ENCODE measurements at regions not wholly inside any gene's neighbourhood (a gene's known extent, or its start where the extent isn't known, plus 50 kb on each side); places are given as distances from the start of the nearest gene placed in this dataset.

DNA sequence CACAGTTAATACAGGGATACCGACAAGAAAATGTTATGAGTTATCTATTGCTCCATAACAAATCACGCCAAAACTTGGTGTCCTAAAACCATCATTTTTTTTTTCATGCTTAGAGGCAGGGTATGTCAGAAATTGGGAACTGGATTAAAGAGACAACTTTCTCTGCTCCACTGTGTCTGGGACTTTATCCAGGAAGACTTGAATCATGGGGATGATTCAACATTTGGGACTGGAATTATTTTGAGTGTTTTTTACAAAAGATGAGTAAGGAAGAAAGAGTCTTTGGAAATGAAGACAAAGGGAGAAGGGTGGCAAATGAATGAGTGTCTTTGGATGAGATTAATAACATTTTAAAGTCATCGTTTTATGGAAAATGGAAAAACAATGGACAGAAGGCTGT is 1883.7 kb upstream of the C9orf72 start (continued):
- TF ChIP-seq ZNF256 (CRISPR knock-in tag; conservative IDR thresholded peaks at IDR 0.05) (no peak), SALL1 (CRISPR knock-in tag; IDR thresholded peaks at IDR 0.05) (no peak), ZFP36L2 (CRISPR knock-in tag; IDR thresholded peaks at IDR 0.05) (no peak), SIN3A (IDR thresholded peaks at IDR 0.05; ENCODE audit: borderline replicate concordance, low read depth, low read length) (no peak), ZNF7 (CRISPR knock-in tag; IDR thresholded peaks at IDR 0.05) (no peak), PAF1 (CRISPR knock-in tag; IDR thresholded peaks at IDR 0.05) (no peak), PRPF4 (IDR thresholded peaks at IDR 0.05; ENCODE audit: low read depth, low read length, poor library complexity, severe bottlenecking) (no peak), ZNF333 (CRISPR knock-in tag; IDR thresholded peaks at IDR 0.05; ENCODE audit: borderline replicate concordance) (no peak)
- TF ChIP-seq, protein P1, sequence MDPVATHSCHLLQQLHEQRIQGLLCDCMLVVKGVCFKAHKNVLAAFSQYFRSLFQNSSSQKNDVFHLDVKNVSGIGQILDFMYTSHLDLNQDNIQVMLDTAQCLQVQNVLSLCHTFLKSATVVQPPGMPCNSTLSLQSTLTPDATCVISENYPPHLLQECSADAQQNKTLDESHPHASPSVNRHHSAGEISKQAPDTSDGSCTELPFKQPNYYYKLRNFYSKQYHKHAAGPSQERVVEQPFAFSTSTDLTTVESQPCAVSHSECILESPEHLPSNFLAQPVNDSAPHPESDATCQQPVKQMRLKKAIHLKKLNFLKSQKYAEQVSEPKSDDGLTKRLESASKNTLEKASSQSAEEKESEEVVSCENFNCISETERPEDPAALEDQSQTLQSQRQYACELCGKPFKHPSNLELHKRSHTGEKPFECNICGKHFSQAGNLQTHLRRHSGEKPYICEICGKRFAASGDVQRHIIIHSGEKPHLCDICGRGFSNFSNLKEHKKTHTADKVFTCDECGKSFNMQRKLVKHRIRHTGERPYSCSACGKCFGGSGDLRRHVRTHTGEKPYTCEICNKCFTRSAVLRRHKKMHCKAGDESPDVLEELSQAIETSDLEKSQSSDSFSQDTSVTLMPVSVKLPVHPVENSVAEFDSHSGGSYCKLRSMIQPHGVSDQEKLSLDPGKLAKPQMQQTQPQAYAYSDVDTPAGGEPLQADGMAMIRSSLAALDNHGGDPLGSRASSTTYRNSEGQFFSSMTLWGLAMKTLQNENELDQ (CRISPR knock-in tag; IDR thresholded peaks at IDR 0.05; ENCODE audit: borderline replicate concordance) = no peak

DNA sequence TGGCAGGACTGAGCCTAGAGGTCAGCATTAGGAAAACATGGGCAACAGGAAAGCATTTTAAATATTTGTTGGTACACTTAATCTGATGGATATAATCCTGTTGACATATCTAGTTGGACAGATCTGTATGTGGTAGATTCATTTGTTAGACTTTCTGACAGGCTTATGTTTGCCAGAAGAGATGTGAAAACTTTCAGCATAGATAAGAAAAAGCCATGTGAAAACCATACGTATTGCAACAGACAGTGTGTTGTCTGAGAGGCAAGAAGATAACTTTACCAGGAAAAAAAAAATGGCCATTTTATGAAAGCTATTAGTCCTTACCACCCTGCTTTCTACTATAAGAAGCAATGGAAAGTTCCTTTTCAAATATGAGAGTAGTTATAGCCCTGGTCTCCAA is 1902.2 kb upstream of the C9orf72 start:
- H3K4me2 ChIP-seq (ENCODE audit: low read depth, low read length) = no peak overlapping the region
- no peak overlapping the region for H3K9ac ChIP-seq (ENCODE audit: insufficient read depth, low read depth, low read length)
- H3K4me1 ChIP-seq (ENCODE audit: insufficient read depth, low read length) = no peaks in the 10 kb centered on the region
- CTCF ChIA-PET (ENCODE audit: low intra/inter-chr PET ratio, low total read pairs) = no interaction called here
- no peaks in the 10 kb centered on the region for H3K36me3 ChIP-seq (replicated peaks in 1 of 2; ENCODE audit: control insufficient read depth in 1 of 2, insufficient read depth in 2 of 2, low read length in 2 of 2)
- in situ Hi-C loops (cut with HindIII; ENCODE audit: extremely low pct_ligation_motif_present, low pct_unique_long_range_greater_than_20kb) = no loop called here
- H3K27me3 ChIP-seq (ENCODE audit: control insufficient read depth in 1 of 2, insufficient read depth in 2 of 2, low read length in 2 of 2) = no peaks in the 10 kb centered on the region
- 3% methylated on average over 1 of the region's 1 CpG for WGBS (ENCODE audit: low lambda C conversion rate)
- no peak overlapping the region for H3K27ac ChIP-seq (ENCODE audit: extremely low read length, insufficient read depth, low read length)
- BruUV-seq (replicated peaks) = no TSS peak
- no peaks in the 10 kb centered on the region for H4K20me1 ChIP-seq (ENCODE audit: insufficient read depth, low read length)
- ATAC-seq (no peak), FAIRE-seq (no peak), DNase-seq (ENCODE audit: low spot score) (no peak)
- 0 out of 2 replicates have a peak, but pooled peaks cover 9% of the 10 kb centered on the region for H3K9me3 ChIP-seq (ENCODE audit: low read length)
- POLR2A ChIA-PET = no interaction called here
- no peaks in the 10 kb centered on the region for H3K79me2 ChIP-seq (ENCODE audit: insufficient read depth, low read length)
- no peak overlapping the region for H2AFZ ChIP-seq (ENCODE audit: low read length)
- TF ChIP-seq SALL2 (CRISPR knock-in tag; IDR thresholded peaks at IDR 0.05) (no peak), ZFP36L1 (CRISPR knock-in tag; IDR thresholded peaks at IDR 0.05) (no peak), EHMT2 (IDR thresholded peaks at IDR 0.05; ENCODE audit: borderline replicate concordance, low read depth, low read length) (no peak), ZNF160 (CRISPR knock-in tag; IDR thresholded peaks at IDR 0.05) (no peak), ZBTB7B (CRISPR knock-in tag; IDR thresholded peaks at IDR 0.05) (no peak), ZBTB2 (CRISPR knock-in tag; IDR thresholded peaks at IDR 0.05; ENCODE audit: low read depth) (no peak)
- no peak overlapping the region for H3K4me3 ChIP-seq (replicated peaks in 1 of 3; ENCODE audit: insufficient read depth in 1 of 3, low read depth in 2 of 3, low read length in 3 of 3)
- intact Hi-C loops (cut with micrococcal nuclease; ENCODE audit: unreplicated experiment) = no loop called here
